H9 (cell line): ENCODE measurements at regions not wholly inside any gene's neighbourhood (a gene's known extent, or its start where the extent isn't known, plus 50 kb on each side); places are given as distances from the start of the nearest gene placed in this dataset.

Experiments used
- DNase-seq: peaks from one replicate; pipeline ENCODE4 v3.0.0-alpha.2; 2017
- H2AFZ ChIP-seq: one replicate; pipeline ENCODE4 v1.6.1; 2013; ENCODE audit warnings: mild to moderate bottlenecking, low read length, control low read depth, moderate library complexity
- H2AK5ac ChIP-seq: 2 replicates; pipeline ENCODE4 v1.6.1; 2013; ENCODE audit warnings: low read length, control low read depth, mixed read lengths; ENCODE audit not compliant: insufficient read length
- H2BK120ac ChIP-seq: one replicate; pipeline ENCODE4 v1.6.1; 2013; ENCODE audit warnings: low read depth, mild to moderate bottlenecking, low read length, control low read depth, inconsistent platforms; ENCODE audit not compliant: poor library complexity, severe bottlenecking
- H2BK12ac ChIP-seq: 2 replicates; pipeline ENCODE4 v1.6.1; 2013; ENCODE audit warnings: low read length, control low read depth, mixed read lengths, low read depth; ENCODE audit not compliant: insufficient read length
- H2BK15ac ChIP-seq: 2 replicates; pipeline ENCODE4 v1.6.1; 2013; ENCODE audit warnings: low read depth, low read length, control low read depth
- H2BK20ac ChIP-seq: one replicate; pipeline ENCODE4 v1.6.1; 2013; ENCODE audit warnings: low read depth, mild to moderate bottlenecking, low read length, control low read depth, inconsistent platforms; ENCODE audit not compliant: poor library complexity, severe bottlenecking
- H2BK5ac ChIP-seq: 2 replicates; pipeline ENCODE4 v1.6.1; 2013; ENCODE audit warnings: low read length, control low read depth, mixed read lengths; ENCODE audit not compliant: insufficient read length
- H3K14ac ChIP-seq: 2 replicates; pipeline ENCODE4 v1.6.1; 2013; ENCODE audit warnings: low read length, control low read depth; ENCODE audit not compliant: insufficient read depth
- H3K18ac ChIP-seq: 2 replicates; pipeline ENCODE4 v1.6.1; 2013; ENCODE audit warnings: low read depth, mild to moderate bottlenecking, mixed read lengths, low read length, control low read depth; ENCODE audit not compliant: insufficient read length
- H3K23ac ChIP-seq: 2 replicates; pipeline ENCODE4 v1.6.1; 2013; ENCODE audit warnings: low read length, control low read depth, mixed read lengths, low read depth; ENCODE audit not compliant: insufficient read length
- H3K23me2 ChIP-seq: 2 replicates; pipeline ENCODE4 v1.6.1; 2013; ENCODE audit warnings: low read depth, mild to moderate bottlenecking, mixed read lengths, low read length, control low read depth; ENCODE audit not compliant: insufficient read length, poor library complexity, severe bottlenecking
- H3K27ac ChIP-seq: 2 replicates; pipeline ENCODE4 v1.5.1; 2013; ENCODE audit warnings: low read length, control low read depth, mixed read lengths, low read depth; ENCODE audit not compliant: insufficient read length
- H3K27me3 ChIP-seq: 2 replicates; pipeline ENCODE4 v1.6.1; 2013; ENCODE audit warnings: low read length, control low read depth, inconsistent platforms; ENCODE audit not compliant: insufficient read depth
- H3K4ac ChIP-seq: 2 replicates; pipeline ENCODE4 v1.6.1; 2013; ENCODE audit warnings: low read depth, mild to moderate bottlenecking, control low read depth, inconsistent platforms, low read length, moderate library complexity
- H3K4me1 ChIP-seq: 2 replicates; pipeline ENCODE4 v1.6.1; 2013; ENCODE audit warnings: low read length, control low read depth, inconsistent platforms; ENCODE audit not compliant: insufficient read depth
- H3K4me2 ChIP-seq: 2 replicates; pipeline ENCODE4 v1.6.1; 2013; ENCODE audit warnings: low read length, control low read depth, mixed read lengths; ENCODE audit not compliant: insufficient read length, insufficient read depth
- H3K56ac ChIP-seq: 2 replicates; pipeline ENCODE4 v1.6.1; 2013; ENCODE audit warnings: low read depth, mild to moderate bottlenecking, mixed read lengths, low read length, control low read depth; ENCODE audit not compliant: insufficient read length
- H3K79me1 ChIP-seq: 2 replicates; pipeline ENCODE4 v1.6.1; 2013; ENCODE audit warnings: low read depth, mild to moderate bottlenecking, moderate library complexity, low read length, control low read depth, inconsistent platforms; ENCODE audit not compliant: insufficient read depth, poor library complexity, severe bottlenecking
- H3K79me2 ChIP-seq: 2 replicates; pipeline ENCODE4 v1.6.1; 2013; ENCODE audit warnings: low read length, control low read depth, inconsistent platforms; ENCODE audit not compliant: insufficient read depth
- H3K9ac ChIP-seq: 2 replicates; pipeline ENCODE4 v1.6.1; 2013; ENCODE audit warnings: low read length, control low read depth, mixed read lengths; ENCODE audit not compliant: insufficient read length; ENCODE audit errors: extremely low read depth
- H3K9me3 ChIP-seq: one replicate; pipeline ENCODE4 v1.6.1; 2013; ENCODE audit warnings: low read depth, low read length, inconsistent platforms; ENCODE audit not compliant: control insufficient read depth
- H3T11ph ChIP-seq: one replicate; pipeline ENCODE4 v1.6.1; 2013; ENCODE audit warnings: mild to moderate bottlenecking, low read length, control low read depth, inconsistent platforms
- H4K20me1 ChIP-seq: one replicate; pipeline ENCODE4 v1.6.1; 2013; ENCODE audit not compliant: control insufficient read depth, insufficient read length, insufficient read depth
- H4K5ac ChIP-seq: 2 replicates; pipeline ENCODE4 v1.6.1; 2013; ENCODE audit warnings: low read depth, mild to moderate bottlenecking, mixed read lengths, low read length, control low read depth; ENCODE audit not compliant: insufficient read length
- H4K8ac ChIP-seq: replicated peaks from 2 replicates; pipeline ENCODE4 v1.6.1; 2013; ENCODE audit warnings: low read length, control low read depth, mixed read lengths, low read depth; ENCODE audit not compliant: insufficient read length
- H4K91ac ChIP-seq: 2 replicates; pipeline ENCODE4 v1.6.1; 2013; ENCODE audit warnings: low read depth, mild to moderate bottlenecking, moderate library complexity, mixed read lengths, low read length, control low read depth; ENCODE audit not compliant: insufficient read length
- H3K27ac Mint-ChIP-seq, 3 experiments: 2 replicates in 2 of 3; 3 replicates in 1 of 3; pipeline ENCODE4 v1.8.0; 2020 to 2021; ENCODE audit warnings: mixed read lengths in 3 of 3, mild to moderate bottlenecking in 1 of 3, moderate library complexity in 1 of 3
- H3K27me3 Mint-ChIP-seq: 2 replicates; pipeline ENCODE4 v1.8.0; 2021; ENCODE audit warnings: low read depth, mild to moderate bottlenecking, moderate library complexity, mixed read lengths
- H3K36me3 Mint-ChIP-seq, 3 experiments: 2 replicates in 2 of 3; 3 replicates in 1 of 3; pipeline ENCODE4 v1.8.0; 2020 to 2021; ENCODE audit warnings: low read depth in 3 of 3, mixed read lengths in 3 of 3; ENCODE audit not compliant: insufficient read depth in 1 of 3
- H3K4me1 Mint-ChIP-seq, 2 experiments: 2 replicates each; pipeline ENCODE4 v1.8.0; 2020; ENCODE audit warnings: mixed read lengths in 2 of 2
- H3K4me3 Mint-ChIP-seq, 2 experiments: 2 replicates in 1 of 2; 3 replicates in 1 of 2; pipeline ENCODE4 v1.8.0; 2020 to 2021; ENCODE audit warnings: mild to moderate bottlenecking in 2 of 2, mixed read lengths in 2 of 2, moderate library complexity in 1 of 2
- H3K9me3 Mint-ChIP-seq, 2 experiments: 2 replicates in 1 of 2; 3 replicates in 1 of 2; pipeline ENCODE4 v1.8.0; 2020; ENCODE audit warnings: mild to moderate bottlenecking in 2 of 2, mixed read lengths in 2 of 2, moderate library complexity in 1 of 2
- CTCF ChIP-seq: fragments of 200-600 bp; sonication (generic); conservative IDR thresholded peaks from 3 replicates; pipeline ENCODE4 v1.8.0; 2021; ENCODE audit warnings: antibody characterized with exemption, mild to moderate bottlenecking
- WGBS: extraction: QIAGEN DNeasy Blood & Tissue Kit; methylation state at CpG from one replicate; pipeline ENCODE4 v1.1.7; 2013; ENCODE audit warnings: missing lambda C conversion rate, low lambda C conversion rate, mixed read lengths; ENCODE audit not compliant: insufficient read length; ENCODE audit errors: extremely low coverage; 5-methylcytosine and 5-hydroxymethylcytosine counted together

DNA sequence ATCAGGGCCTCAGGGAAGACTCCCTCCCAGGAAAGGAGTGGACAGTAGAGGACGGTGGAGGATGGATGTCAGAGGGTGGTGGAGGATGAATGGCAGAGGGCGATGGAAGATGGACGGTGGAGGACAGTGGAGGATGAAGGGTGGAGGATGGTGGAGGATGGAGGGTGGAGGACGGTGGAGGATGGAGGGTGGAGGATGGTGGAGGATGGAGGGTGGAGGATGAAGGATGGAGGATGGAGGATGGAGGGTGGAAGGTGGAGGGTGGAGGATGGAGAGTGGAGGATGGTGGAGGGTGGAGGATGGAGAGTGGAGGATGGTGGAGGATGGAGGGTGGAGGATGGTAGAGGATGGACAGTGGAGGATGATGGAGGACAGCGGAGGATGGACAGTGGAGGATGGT lies 95.9 kb downstream of the LRRC74A start:
- no peak for TF ChIP-seq CTCF

More for the DNA sequence above, 95.9 kb downstream of the LRRC74A start:
- peaks cover 1% of the 10 kb centered on the region; the same call in 1 of the 2 replicates for H3K27me3 Mint-ChIP-seq
- H3K27ac Mint-ChIP-seq: no peak overlapping the region; a peak in 1 of 7 replicates
- Histone ChIP-seq H3K79me2 (no peaks in the 10 kb centered on the region), H3K4me1 (peaks cover 33% of the 10 kb centered on the region; the same call in 1 of the 2 replicates), H2BK120ac (no peak overlapping the region), H3K4ac (no peak overlapping the region), H2AFZ (no peak overlapping the region), H3K14ac (no peak overlapping the region), H3K18ac (peak overlapping the region; percentile 28), H3K9ac (no peak overlapping the region), H2BK12ac (no peak overlapping the region), H3K79me1 (no peaks in the 10 kb centered on the region), H3T11ph (no peak overlapping the region), H4K20me1 (no peaks in the 10 kb centered on the region), H2BK20ac (no peak overlapping the region), H3K56ac (no peak overlapping the region), H4K8ac (no peak overlapping the region), H4K91ac (peak overlapping the region; percentile 40), H3K23ac (no peak overlapping the region), H2BK5ac (no peak overlapping the region), H3K23me2 (peaks cover 3% of the 10 kb centered on the region), H4K5ac (no peak overlapping the region), H3K27ac (no peak overlapping the region), H3K9me3 (no peaks in the 10 kb centered on the region), H3K27me3 (no peaks in the 10 kb centered on the region), H2AK5ac (no peak overlapping the region), H3K4me2 (no peak overlapping the region), H2BK15ac (no peak overlapping the region)
- no peak overlapping the region for H3K4me3 Mint-ChIP-seq
- WGBS: no CpG with 5 or more reads among the region's 5 CpGs
- DNase-seq: no peak
- no peaks in the 10 kb centered on the region; a peak in 3 of 5 replicates for H3K9me3 Mint-ChIP-seq
- H3K4me1 Mint-ChIP-seq: peaks cover 78 to 90% of the 10 kb centered on the region in 2 experiments
- H3K36me3 Mint-ChIP-seq: no peaks in the 10 kb centered on the region; a peak in 1 of 7 replicates
